NCI-H460 (cell line): ENCODE measurements at regions not wholly inside any gene's neighbourhood (a gene's known extent, or its start where the extent isn't known, plus 50 kb on each side); places are given as distances from the start of the nearest gene placed in this dataset.
A peak's percentile ranks its signal among the peaks of the same experiment; 100 is the strongest.

Source experiments
- DNase-seq: peaks from one replicate; pipeline ENCODE4 v3.0.0-alpha.2; 2016; ENCODE audit warnings: low read depth; ENCODE audit errors: extremely low read depth

DNA sequence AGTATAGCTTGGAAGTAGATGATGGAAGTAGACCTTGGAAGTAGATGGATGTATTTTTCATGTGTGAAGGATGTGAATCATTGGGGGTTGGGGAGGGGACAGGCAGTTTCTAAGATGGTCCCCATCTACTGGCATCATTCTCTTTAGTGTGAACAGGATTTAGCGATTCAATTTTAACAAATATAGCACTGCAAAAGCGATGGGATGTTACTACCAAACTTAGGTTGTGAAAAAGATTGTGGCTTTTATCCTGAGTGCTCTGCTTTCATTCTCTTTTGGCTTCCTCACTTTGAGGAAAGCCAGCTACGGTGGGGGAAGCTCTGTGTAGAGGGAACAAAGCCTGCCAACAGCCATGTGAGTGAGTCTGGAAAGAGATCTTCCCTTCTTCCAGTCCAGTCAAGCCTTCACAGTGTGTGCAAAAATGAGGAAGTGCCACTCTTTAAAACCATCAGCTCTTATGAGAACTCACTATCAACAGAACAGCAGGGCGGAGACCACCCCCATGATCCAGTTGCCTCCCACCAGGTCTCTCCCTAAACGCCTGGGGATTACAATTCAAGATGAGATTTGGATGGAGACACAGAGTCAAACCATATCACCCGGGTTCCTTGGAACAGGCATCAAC is 441.4 kb downstream of the SH3GL2 start:
- no peak for DNase-seq

DNA sequence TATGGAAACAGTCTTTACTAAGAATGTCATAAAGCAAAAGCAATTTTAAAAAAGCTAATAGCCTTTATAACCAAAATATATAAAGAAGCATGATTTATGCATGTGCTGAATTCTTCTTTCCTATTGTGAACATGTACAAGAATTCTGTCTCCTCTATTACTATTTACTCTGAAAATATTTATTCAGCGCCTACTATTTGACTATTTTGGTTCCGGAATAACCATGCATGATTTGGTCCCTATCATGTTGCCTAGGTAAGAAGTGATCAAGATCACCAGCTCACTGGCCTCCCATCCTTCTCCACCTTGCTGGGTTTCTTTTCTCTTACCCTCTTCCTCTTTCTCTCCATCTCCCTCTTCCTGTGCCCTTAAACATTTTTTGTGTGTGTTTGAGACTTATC is 443.8 kb downstream of the SH3GL2 start:
- no peak for DNase-seq

DNA sequence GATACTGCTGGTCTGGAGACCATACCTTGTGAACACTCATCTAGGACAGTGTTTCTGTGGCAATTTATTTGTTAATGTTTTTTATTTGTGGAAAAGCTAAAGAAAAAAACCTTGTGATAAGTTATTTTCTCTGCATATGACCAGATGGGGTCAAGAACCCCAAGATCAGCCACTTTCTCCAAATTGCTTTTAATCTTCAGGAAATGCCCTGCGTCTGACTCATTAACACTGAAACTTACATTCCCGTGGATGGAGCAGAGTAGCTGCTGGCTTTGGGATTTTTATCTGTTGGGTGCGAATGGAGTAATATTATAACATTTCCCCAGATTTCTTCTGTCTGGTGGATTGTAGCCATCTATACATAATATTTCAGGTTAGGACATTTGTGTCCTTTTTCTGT is 444.5 kb downstream of the SH3GL2 start:
- no peak for DNase-seq

DNA sequence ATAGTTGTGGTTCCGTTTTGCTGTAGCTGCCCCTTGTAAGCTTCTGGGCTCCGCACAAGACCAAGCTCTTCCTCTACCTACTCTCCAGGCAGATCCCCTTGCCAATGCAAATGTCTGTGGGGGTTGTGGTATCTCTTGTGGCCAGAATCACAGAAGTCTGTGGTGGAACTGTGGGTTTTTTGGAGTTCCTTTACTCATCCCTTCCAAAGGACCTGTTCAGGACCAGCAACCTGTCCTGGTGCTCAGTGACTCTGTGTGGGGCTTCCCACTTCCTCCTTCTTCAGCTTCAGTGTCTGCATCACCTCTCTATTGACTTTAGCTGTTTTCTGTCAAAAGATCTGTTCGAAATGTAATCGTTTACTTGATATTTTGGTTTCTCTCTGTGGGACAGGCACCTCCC is 441.3 kb upstream of the ADAMTSL1 start:
- no peak for DNase-seq

DNA sequence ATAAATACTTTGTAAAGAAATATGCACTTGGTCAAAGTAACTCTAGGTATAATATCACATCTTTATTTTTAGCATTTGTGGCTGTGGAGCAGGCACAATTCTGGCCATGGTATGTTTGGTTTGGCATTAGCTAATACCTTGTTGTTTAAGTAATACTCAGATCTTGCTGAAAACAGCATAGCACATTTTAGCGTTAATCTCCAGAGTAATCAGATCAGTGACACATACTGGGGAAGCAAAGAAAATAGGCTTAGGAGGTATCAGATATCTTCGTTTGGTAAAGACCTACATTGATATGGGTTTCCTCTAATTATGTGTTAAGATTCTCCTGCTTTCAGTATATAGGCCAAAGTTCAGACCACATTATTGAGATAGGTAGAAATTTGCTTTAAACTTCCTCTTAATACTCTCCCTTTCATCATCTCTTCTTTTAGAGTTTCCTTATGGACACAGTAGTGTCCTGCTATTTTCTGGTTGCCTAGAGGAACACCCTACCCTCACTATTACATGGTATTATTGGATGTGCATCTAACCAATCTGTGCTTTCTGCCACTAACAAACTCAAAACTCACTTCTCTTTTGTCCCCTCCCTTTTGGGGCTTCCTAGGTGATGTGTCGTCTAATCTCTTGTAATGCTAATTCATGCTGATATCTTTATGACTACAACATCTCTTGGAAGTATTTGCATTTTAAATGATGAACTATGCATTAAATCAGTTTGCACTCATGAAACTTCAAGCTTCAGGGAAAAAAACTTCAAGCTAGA is 437.3 kb upstream of the ADAMTSL1 start:
- no peak for DNase-seq

DNA sequence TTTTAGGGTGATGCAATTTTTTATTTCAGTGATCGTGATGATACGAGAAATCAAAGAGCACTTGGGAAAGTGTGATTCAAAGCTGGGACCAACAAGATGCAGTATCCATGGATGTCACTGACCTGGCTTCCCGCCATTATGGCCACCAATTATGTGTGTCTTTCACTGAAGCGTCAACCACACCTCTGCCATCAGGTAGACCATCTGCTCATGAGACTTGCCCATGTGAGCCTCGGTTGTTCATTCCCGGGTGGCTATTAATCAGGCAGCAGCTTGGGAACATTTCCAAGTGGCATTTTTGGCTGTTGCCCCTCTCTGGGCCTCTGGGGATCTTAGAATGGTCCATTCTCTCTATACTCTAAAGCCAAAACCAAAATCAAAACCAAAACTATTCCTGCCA is 436.0 kb upstream of the ADAMTSL1 start:
- no peak for DNase-seq

DNA sequence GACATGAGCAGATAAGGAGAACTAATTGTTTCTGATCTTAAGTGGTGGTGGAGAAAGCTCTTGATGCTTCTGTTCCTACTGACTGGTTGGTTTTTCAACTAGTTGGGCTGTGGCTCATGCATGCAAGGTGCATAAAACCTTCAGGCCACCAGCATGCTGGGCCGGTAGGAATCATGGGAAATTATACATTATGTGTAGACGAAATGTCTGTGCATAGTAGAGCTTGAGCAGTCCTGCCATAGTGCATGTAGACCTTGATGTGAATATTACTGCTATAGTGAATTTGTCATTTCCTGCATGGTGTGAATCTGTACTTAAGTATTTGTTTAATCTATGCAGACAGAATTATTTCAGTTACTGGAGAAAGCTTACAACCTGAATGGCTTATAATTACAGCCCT is 433.6 kb upstream of the ADAMTSL1 start:
- DNase-seq: no peak

DNA sequence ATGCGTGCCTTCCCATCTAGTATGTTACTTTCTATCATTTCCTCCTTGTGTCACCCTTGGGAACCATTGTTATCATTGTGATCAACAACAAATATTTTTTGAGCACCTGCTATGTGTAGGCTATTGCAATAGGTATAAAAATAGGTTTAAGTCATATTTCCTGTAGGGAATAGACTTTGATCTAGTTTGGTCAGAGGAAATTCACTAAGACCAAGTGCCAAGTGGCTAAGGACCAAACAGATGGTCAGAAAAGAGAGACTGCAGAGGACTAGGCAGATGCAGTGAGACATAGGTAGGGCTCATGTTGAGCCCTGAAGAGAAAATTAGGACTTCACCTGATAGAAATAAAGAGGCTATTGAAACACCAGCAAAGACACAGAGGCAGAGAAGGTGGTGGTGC is 430.0 kb upstream of the ADAMTSL1 start:
- DNase-seq: no peak

DNA sequence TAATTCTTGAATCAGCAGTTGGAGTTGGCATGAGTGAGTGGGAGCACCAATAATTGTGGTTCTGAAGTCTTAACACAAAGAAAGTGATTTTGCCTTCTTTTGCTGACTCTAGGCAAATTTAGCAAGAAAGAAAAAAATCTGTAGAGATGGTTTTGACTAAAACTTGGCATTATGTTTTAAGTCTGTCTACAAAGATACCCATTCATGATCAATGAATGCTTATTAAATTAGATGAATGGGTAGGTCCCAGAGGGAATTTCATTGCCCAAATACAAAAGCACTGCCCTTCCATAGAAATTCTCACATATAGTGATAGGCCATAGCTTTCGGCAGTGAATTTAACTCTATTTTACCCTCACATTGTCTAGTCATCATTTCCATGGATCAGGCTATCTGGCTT is 428.6 kb upstream of the ADAMTSL1 start:
- DNase-seq: no peak

DNA sequence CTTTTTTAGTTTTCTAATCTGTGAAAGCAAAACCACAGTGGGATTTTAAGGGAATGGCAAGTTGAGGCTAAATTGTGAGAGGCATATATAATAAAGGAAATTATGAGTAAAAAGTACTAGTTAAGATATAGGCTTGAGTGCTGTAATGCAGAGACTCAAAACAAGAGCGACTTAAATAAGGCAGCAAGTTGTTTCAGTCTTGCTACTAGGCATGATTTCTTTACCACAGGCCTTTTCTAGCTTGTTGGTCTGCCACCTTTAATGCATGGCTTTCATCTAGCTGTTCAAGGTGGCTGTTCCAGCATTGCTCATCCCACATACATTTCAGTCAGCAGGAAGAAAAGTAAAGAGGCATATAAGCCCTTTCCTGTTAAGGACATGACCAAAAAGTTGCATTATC is 427.9 kb upstream of the ADAMTSL1 start:
- DNase-seq: no peak

DNA sequence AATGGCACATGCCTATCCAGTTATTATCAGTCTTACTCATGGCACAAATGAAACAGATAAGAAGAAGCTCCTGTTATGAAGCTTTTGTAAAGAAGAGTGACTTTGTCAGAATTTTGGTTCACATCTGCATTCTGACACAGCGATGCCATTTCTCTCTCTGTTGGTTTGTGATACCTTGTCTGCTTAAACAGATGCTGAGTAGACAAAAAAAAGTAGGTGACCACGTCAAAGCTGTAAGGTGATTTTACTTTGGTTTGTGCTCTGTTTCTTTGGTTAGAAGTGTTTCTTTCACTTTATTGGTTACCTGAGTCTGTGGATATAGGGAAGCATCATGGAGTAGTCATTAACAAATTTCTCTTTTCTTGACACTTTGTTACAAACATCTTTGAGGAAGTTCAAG is 422.3 kb upstream of the ADAMTSL1 start:
- no peak for DNase-seq

DNA sequence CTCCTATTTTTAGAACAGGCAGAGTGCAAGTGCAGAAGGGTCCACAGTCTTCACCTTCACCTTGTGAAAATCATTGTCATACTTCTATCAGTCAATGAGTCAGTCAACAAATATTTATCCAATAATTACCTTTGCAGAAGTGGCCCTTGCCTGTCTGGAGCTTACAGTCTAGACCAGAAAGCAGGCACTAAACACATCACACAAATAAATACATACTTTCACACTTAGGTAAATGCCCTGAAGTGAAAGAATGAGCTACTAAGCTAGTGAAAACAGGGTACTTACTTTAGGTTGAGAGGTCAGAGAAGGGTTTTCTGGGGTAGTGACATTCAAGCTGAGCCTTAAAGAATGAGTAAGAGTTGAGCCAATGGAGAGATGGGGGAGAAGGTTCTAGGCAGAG is 421.9 kb upstream of the ADAMTSL1 start:
- no peak for DNase-seq

DNA sequence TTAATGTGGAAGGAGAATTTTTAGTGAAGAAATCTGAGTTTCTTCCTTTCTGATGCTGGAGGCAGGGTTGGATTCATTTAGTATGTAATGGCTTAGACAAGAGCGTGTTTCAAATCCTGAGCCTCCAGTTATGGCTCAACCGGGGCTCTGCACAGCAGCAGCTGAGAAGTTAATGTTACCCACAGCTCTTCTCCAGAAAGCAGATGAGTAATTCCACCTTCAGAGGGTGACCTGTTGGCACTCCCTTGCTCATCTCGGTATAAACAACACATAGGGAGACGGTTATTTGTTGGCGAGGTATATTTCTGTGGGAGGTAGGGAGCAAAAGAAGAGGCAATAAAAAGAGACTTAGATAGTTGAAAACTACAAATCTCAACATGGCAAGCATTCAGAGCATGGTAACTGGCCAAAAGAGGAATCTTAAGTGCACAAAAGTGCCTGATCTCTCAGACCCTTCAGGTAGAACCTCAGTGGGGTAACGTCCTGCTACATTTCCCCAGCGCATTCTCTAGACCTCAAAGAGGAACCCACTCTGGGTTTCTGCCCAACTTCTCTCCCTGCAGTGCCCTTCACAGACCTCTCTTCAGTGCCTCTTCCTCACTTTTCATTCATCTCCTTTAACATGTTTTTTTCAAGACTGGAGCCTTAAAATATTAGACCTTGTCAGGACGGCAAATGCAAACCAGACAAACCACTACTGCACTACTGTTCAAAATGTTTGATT is 417.5 kb upstream of the ADAMTSL1 start:
- DNase-seq: no peak

DNA sequence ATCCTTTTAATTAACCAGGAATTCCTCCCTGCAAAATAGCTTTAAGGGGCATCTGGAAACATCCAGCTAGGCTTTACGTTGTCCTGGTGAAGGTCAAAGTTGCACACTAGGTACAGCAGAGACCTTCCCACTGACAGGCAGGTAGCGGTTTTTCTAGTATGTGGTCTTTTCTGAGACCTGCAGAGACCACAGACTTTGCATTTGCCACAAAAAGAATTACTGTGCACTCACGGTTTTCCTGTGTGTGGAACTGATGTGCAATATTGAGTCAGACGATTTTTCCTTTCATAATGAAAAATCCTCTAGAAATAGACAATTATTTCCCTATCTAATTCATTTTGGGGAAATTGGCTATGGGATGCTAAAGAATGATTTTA is 417.0 kb upstream of the ADAMTSL1 start:
- no peak for DNase-seq

DNA sequence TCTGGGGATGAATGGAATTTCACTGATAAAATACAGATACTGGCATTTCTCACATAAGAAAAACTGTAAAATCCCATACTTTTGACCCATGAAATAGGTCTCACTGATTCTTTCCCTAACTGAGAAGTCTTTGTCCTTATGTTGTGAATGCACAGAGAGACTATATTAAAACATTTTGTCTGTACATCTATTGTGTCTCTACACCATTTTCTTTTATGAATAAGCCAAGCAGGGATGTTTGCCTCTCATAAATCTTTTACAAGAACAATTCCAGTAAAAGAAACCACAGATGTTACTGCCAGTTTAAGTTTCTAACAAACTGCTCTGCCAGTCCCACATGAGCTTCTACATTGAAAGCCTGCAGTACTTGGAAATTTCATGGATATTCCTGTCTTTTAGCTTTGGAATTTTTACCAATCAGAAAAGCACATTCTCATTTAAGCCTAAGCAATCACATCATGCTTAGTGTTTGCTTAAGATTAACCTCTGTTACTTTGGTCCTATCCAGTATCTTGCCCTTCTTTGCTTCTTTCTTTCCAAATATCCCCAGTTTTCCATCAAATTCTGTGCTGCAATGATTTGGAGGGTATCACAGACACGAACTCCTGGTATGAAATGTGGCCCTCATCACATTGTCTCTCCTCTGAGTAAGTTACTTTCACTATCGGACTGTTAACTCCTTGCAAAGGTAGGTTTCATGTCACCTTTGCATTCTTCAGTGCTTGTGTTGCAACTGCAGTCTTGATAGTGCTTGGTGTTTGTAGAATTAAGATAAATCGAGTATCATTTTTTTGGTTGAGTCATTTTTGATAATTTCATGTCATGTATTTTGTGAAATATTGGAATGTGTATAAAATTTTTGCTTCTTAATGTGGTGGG is 415.1 kb upstream of the ADAMTSL1 start:
- DNase-seq: no peak

DNA sequence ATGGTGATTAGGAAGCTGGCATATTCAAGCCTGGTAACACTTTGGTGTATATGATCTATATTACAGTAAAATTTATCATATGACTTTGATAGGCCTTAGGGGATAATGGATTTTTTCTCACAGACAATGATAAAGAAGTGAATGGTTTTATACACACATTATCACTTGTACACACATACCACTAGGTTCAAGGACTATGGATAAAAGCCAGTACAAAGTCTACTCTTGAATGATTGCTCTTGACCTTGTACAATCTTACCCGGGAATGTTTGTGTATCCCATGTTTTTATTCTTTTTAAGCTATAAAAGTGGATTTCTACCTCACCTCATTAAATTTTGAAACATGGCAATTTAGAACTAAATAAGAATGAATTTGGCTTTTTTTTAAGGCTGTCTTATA is 414.5 kb upstream of the ADAMTSL1 start:
- no peak for DNase-seq

DNA sequence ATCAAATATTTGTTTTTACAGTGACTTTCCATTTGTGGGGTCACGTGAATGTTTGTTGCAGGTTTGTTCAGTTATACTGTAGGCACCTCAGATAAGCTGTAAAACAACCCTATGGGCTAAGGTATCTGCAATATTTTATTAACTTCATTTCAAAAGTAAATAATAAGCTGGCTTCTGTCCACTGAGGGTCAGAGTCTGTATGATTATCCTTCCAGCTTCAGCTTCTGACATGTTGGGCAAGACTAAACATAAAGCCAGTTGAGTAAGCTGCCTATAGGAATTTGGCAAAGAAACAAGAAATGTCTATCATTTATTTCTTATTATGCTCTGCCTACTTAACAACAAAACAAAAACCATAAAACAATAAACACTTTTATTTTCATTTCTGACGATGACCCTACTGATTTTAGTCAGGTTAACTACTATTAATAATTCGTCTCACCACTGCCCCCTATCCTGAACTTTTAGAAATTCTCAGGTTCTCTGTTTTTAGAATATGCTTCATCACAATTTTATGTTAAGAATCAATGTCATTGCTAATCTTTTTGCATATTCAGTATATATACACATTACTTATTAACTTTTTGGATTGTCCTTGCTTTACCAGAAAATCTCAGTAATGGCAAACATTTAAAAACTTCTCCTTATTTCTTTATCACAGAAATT is 413.6 kb upstream of the ADAMTSL1 start:
- DNase-seq: peak; percentile 8

DNA sequence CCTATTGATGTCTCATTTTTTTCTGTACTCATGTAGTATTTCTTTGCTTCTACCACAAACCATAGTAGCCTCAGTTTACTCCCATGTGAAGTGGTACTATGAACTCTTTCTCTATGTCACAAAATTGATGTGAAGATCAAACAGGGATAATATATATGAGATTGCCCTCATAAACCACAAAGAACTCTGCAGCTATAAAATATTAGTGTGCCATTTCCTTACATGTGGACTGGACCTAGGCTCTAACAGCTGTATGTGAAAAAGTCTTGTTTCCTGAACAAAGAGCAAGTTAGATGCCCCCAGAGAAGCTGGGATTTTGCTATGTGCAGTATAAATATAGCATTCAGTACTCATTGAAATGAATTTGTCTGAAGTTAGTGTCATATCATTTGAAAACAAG is 412.6 kb upstream of the ADAMTSL1 start:
- no peak for DNase-seq

DNA sequence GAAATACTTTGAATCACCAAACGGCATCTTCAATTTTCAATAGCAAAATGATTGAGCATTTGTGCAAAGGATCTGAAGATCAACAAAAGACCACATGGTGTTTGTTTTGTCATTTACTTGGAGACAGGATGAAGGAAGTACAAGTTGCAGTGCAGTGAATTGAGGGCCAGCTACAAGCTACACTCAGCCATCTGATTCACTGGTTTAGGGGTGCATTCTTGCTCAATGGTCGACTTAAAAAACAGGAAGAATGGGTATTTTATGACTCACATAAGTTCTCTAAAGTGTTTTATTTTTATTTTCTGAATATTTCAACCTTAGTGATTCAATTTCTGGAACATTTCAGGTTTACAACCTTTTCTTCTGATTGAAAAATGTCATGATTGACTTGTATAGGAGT is 412.1 kb upstream of the ADAMTSL1 start:
- DNase-seq: no peak

DNA sequence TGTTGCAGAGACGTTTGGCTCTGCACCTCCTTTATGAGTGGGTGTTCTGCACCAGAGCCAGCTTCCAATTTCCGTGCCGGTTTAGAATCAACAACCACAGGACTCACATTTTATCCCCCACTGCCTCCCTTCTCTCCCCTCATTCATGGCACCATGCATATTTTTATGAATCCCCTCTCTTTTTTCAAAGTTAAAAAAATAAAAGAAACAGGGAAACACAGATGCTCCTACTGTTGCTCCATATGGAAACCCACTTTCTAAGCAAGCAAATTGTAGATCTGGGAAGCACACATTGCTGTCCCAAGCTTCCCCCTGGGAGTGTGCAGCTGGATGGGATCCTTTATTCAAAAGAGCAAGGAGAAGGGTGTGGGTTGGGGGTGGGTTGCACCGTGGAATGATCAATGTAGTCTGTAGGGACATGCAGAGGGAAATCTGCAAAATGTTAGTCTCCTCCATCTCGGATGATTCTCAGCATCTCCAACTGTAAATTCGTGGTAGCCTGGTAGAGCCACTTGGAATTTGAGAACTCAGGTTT is 410.0 kb upstream of the ADAMTSL1 start:
- DNase-seq: no peak
